GM21360 (cell line): ENCODE measurements at regions not wholly inside any gene's neighbourhood (a gene's known extent, or its start where the extent isn't known, plus 50 kb on each side); places are given as distances from the start of the nearest gene placed in this dataset.
"Not testable (repeated sequence)": the region's sequence is repeated elsewhere in the genome, so short reads cannot be mapped to it uniquely, and the experiment has no call there.

Experiments used
- ATAC-seq: cut with Tn5 transposase; IDR thresholded peaks from one replicate; pipeline ENCODE4 v1.9.1; 2021; ENCODE audit warnings: mild to moderate bottlenecking, moderate library complexity; ENCODE audit not compliant: unreplicated experiment

DNA sequence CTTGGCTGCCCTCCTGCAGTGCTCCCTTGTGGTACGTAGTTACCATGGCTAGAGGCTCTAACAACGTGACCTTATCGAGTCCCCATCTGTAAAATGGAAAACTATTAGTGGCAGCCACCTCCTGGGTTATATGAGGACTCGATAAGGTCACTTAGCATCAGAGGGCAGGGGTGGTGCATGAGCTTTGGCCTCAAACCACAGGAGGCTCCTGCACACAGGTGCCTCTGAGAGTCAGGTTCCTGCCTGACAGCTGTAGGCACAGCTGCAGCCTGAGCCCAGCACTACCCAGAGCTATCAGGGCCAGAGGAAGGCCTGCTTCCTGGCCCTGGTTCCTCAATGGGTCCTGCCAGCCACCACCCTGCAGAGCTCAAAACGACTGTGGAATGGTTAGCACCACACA lies 57.2 kb upstream of the SEC14L1 start:
- ATAC-seq = no peak

GRCh38 chr17:77085926-77086432 lies 54.8 kb upstream of the SEC14L1 start:
- ATAC-seq = no peak

DNA sequence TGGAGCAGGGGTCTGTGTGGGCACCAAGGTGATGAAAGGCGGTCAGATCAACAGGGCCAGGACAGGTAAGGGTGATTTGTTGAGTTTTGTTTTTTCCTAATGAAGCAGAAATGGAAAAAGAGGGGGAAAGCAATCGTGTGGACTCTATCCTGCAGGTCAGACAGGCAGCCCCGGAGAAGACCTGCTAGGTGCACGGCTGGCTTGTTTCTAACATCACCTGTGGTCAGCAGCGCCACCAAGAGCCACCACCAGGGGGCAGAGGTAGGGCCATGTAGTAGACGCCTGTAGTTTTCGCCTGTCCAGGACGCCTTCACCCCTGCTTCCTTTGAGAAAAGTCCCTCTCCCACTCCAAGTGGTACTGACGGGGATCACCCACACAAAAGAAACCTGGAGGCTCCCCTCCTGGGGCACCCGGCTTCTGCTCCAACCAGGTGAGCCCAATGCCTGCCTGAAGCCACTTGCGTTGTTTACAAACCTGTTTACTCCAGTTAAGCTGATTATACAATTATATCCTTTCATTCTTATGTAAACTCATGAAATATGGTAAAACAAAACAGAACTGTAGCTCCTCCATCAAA lies 54.2 kb upstream of the SEC14L1 start:
- no peak for ATAC-seq

- ATAC-seq = peak; percentile 8
Observed at GRCh38 chr17:77087650-77088454, 52.9 kb upstream of the SEC14L1 start.

DNA sequence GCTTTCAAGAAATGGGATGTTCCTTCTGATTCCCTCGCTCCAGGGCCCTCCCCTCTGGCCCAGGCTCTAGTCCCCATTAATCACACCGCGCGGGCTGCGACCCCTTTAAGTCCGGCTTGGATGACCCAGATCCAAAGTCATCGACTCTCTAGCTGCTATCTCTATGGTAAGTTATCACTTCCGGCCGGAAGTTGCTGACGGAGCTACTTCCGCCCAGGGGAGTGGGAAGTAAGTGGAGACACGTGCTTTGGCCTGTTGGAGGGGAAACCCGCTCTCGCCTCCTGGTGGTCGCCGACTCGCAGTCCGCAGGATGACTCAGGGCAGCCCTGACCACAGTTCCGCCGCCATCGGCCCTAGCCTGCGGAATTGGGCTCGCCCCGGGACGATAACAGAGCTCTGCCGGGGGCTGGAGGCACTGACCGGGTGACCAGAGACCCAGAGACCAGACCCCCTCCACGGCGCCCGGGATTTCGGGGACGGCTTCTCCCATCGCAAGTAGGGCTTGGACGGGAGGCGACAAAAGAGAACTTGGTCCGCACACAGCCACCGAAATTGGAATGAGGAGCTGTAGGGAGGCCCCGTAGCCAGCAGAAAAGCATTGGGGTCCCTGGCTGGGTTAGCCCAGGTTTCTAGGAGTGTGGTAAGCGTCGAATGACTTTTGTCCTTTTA lies 52.2 kb upstream of the SEC14L1 start:
- ATAC-seq = peak; percentile 82

DNA sequence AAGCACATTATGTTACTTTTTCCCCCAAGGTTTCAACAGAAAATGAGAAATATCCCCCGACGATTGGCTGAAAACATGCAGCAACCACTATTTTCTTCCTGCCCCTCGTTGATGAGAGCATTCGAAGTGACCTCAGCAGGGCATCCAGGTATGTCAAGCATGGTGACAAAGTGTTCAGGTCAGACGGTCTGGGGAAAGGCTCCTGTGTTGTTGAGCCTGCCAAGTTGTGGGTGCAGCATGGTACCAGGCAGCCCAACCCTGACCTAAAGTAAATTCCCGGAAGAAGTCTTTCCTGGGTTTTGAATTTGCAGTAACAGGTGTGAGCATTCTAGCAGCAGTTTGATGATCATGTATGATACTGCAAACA lies 51.7 kb upstream of the SEC14L1 start:
- ATAC-seq = no peak

DNA sequence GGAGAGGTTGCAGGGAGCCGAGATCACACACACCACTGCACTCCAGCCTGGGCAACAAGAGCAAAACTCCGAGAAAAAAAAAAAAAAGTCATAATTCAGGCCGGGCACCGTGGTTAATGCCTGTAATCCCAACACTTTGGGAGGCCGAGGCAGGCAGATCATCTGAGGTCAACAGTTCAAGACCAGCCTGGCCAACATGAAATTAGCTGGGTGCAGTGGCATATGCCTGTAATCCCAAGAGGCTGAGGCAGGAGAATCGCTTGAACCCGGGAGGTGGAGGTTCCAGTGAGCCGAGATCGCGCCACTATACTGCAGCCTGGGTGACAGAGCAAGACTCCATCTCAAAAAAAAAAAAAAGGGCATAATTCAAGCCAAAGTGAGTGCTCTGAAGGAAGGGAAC lies 50.8 kb upstream of the SEC14L1 start:
- ATAC-seq = not testable (repeated sequence)

- no peak for ATAC-seq
Observed at GRCh38 chr17:77090476-77090875, 50.3 kb upstream of the SEC14L1 start.
